ENCODE measurements at regions not wholly inside any gene's neighbourhood (a gene's known extent, or its start where the extent isn't known, plus 50 kb on each side); places are given as distances from the start of the nearest gene placed in this dataset.

GRCh38 chr1:55347866-55348265, 132.7 kb upstream of the USP24 start:
- H3K4me2 ChIP-seq (ENCODE audit: insufficient read depth in 1 of 2, low read depth in 2 of 2, low read length in 2 of 2) = no peak overlapping the region
- ChIA-PET CTCF (ENCODE audit: partially characterized antibody) (interaction anchor here (1.2 to 3.7 kb wide), 3 partner anchors 10 to 64 kb away, joined by 4 to 17 read pairs (median 8); no protein-coding TSS in a partner anchor), POLR2A (ENCODE audit: partially characterized antibody) (no interaction called here)
- H2BK120ac ChIP-seq (replicated peaks; ENCODE audit: low read depth, low read length) = no peak overlapping the region
- H4K91ac ChIP-seq (replicated peaks; ENCODE audit: insufficient read length, low read length) = no peak overlapping the region
- no peaks in the 10 kb centered on the region for H3K79me2 ChIP-seq (ENCODE audit: control insufficient read depth in 1 of 2, insufficient read depth in 2 of 2, low read length in 2 of 2)
- no peaks in the 10 kb centered on the region for H3K79me1 ChIP-seq (ENCODE audit: low read depth, low read length)
- H3K36me3 ChIP-seq (ENCODE audit: control insufficient read depth in 2 of 4, insufficient read depth in 4 of 4, low read length in 3 of 4) = no peaks in the 10 kb centered on the region
- WGBS, 2 experiments (ENCODE audit: extremely low coverage in 1 of 2, insufficient coverage in 1 of 2, insufficient read length in 1 of 2, insufficient replicate concordance in 2 of 2, low coverage in 1 of 2, low lambda C conversion rate in 2 of 2, missing lambda C conversion rate in 1 of 2) = 83% methylated on average over 2 of the region's 2 CpGs; no CpG with 5 or more reads in 1 of the 2 experiments
- H3K18ac ChIP-seq (ENCODE audit: extremely low read depth, low read length) = no peak overlapping the region
- no peaks in the 10 kb centered on the region for H4K20me1 ChIP-seq (replicated peaks in 1 of 2; ENCODE audit: control insufficient read depth in 1 of 2, insufficient read depth in 2 of 2, low read length in 2 of 2)
- H3K9me3 ChIP-seq (ENCODE audit: insufficient read depth in 2 of 2, low read depth in 1 of 2, low read length in 1 of 2) = no peaks in the 10 kb centered on the region
- no peak overlapping the region for H3K4me3 ChIP-seq (ENCODE audit: extremely low read depth in 1 of 4, insufficient read depth in 2 of 4, low read depth in 3 of 4, low read length in 4 of 4)
- no peak overlapping the region for H4K5ac ChIP-seq (ENCODE audit: insufficient read length, low read depth, low read length)
- FAIRE-seq (no peak), DNase-seq (ENCODE audit: low read depth in 1 of 2, low spot score in 2 of 2) (no peak)
- no peak overlapping the region for H3K23ac ChIP-seq (ENCODE audit: insufficient read length)
- H3K14ac ChIP-seq (ENCODE audit: insufficient read length) = no peak overlapping the region
- no peak overlapping the region for H2BK12ac ChIP-seq (ENCODE audit: low read depth, low read length)
- H2BK20ac ChIP-seq (ENCODE audit: low read length) = no peak overlapping the region
- H3K23me2 ChIP-seq (ENCODE audit: low read depth, low read length) = no peaks in the 10 kb centered on the region
- no peak overlapping the region for H3K27ac ChIP-seq (ENCODE audit: low read depth, low read length)
- H3K27me3 ChIP-seq (replicated peaks in 1 of 4; ENCODE audit: control insufficient read depth in 3 of 4, extremely low read depth in 1 of 4, insufficient read depth in 3 of 4, low read length in 3 of 4) = no peaks in the 10 kb centered on the region
- H2AFZ ChIP-seq (ENCODE audit: low read length) = no peak overlapping the region
- H2AK5ac ChIP-seq (ENCODE audit: low read depth, low read length) = no peak overlapping the region
- no peak overlapping the region for H2BK15ac ChIP-seq (ENCODE audit: low read length)
- H3K4ac ChIP-seq (replicated peaks; ENCODE audit: insufficient read length, low read depth, low read length) = no peak overlapping the region
- no peak overlapping the region for H4K8ac ChIP-seq (ENCODE audit: extremely low read depth, insufficient read depth, low read length)
- H3K56ac ChIP-seq (replicated peaks; ENCODE audit: insufficient read length, low read depth, low read length) = no peak overlapping the region
- no peaks in the 10 kb centered on the region for H3K4me1 ChIP-seq (replicated peaks in 1 of 4; ENCODE audit: control insufficient read depth in 3 of 4, insufficient read depth in 4 of 4, low read length in 3 of 4)
- no peak overlapping the region for H3K9ac ChIP-seq (replicated peaks in 1 of 4; ENCODE audit: extremely low read depth in 1 of 4, low read depth in 3 of 4, low read length in 3 of 4)
- H2BK5ac ChIP-seq (ENCODE audit: low read depth, low read length) = no peak overlapping the region
- no peak for TF ChIP-seq ZNF274 (IDR thresholded peaks at IDR 0.05; ENCODE audit: borderline replicate concordance, extremely low read depth, low read length)
- TF ChIP-seq KDM4A (IDR thresholded peaks at IDR 0.05; ENCODE audit: low read depth, low read length, severe bottlenecking) = no peak
- TF ChIP-seq SP2 (IDR thresholded peaks at IDR 0.05; ENCODE audit: low read length) = no peak
- no peak for TF ChIP-seq CBX8 (IDR thresholded peaks at IDR 0.05; ENCODE audit: borderline replicate concordance, low read depth, low read length)
- no peak for TF ChIP-seq PHF8 (conservative IDR thresholded peaks at IDR 0.05; ENCODE audit: low read depth, low read length)
- no peak for TF ChIP-seq ATF3 (IDR thresholded peaks at IDR 0.05; ENCODE audit: insufficient read depth, low read depth, low read length)
- no peak for TF ChIP-seq HDAC2 (IDR thresholded peaks at IDR 0.05; ENCODE audit: borderline replicate concordance in 1 of 2, low read depth in 2 of 2, low read length in 2 of 2)
- TF ChIP-seq BCL11A (IDR thresholded peaks at IDR 0.05; ENCODE audit: low read depth in 2 of 2, low read length in 2 of 2) = no peak
- no peak for TF ChIP-seq EP300 (IDR thresholded peaks at IDR 0.05; ENCODE audit: borderline replicate concordance in 1 of 2, low read depth in 2 of 2, low read length in 2 of 2)
- TF ChIP-seq EGR1 (IDR thresholded peaks at IDR 0.05; ENCODE audit: borderline replicate concordance, low read depth, low read length) = no peak
- no peak for TF ChIP-seq USF2 (IDR thresholded peaks at IDR 0.05; ENCODE audit: low read length)
- TF ChIP-seq SIRT6 (IDR thresholded peaks at IDR 0.05; ENCODE audit: low read length) = no peak
- no peak for TF ChIP-seq TCF12 (IDR thresholded peaks at IDR 0.05; ENCODE audit: low read depth, low read length)
